ENCODE measurements at regions not wholly inside any gene's neighbourhood (a gene's known extent, or its start where the extent isn't known, plus 50 kb on each side); places are given as distances from the start of the nearest gene placed in this dataset.

GRCh38 chr2:191565120-191565519 is 112.8 kb upstream of the NABP1 start:
- DNase-seq: no peak

- no peak for DNase-seq
Observed at GRCh38 chr2:191565647-191566198, 112.2 kb upstream of the NABP1 start.

DNA sequence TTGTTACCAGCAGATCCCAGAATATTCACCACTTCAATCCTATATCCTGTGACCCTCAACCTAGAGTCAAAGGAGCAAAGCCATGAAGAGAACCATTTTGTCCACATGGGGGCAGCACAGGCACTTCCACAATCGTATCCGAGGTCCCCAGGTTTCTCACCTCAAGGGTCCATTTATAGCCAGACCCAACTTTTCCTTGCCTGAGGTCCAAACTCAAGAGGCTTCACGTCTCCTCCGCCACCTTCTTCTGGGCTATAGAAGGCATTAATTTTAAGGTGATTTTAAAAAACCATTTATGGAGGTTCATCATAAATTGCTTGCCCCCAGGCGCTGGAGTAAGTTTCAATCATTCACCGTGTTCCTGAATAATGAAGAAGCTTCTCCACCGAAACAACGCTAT is 111.6 kb upstream of the NABP1 start:
- no peak for DNase-seq

DNA sequence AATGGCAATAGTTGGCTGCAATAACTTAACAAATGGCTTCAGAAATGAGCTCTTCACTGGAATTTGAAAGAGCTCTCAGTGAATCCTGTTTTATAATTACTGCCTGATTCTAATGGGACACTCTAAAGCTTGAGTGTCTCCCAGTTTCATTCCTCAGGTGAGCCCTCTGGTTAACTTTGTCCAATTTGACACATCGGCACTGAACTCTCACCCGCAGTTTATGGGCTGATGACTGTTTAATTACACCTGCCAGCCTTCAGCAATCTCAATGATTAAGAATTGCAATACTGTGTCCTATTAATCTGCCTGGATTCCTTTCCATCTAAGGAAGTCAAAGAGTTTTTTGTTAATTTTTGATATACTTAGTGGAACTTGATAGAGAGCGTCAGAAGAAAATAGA is 110.7 kb upstream of the NABP1 start:
- DNase-seq: no peak

- DNase-seq: no peak
Observed at GRCh38 chr2:191569025-191569424, 108.9 kb upstream of the NABP1 start.

GRCh38 chr2:191571163-191571769 is 106.7 kb upstream of the NABP1 start:
- DNase-seq: no peak

DNA sequence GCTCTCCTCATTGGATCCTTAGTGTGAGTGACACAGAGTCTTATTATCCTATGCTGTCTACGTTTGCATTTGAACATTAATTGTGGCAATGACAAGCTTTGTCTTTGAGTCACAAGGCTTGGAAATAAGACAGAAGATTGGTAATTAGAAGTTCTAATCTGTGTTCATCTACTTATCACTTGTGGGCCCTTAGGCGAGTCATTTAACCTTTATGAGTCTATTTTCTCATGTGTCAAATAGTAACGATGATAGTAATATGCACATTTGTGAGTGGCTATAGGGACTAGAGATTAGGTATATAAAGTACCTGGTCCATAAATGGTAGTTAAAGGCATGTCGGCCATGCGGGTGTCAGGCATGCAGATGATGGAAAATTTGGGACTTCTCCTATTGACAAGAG is 105.6 kb upstream of the NABP1 start:
- no peak for DNase-seq

- DNase-seq: no peak
Observed at GRCh38 chr2:191573216-191573615, 104.7 kb upstream of the NABP1 start.

- DNase-seq: no peak
Observed at GRCh38 chr2:191574232-191574631, 103.7 kb upstream of the NABP1 start.

GRCh38 chr2:191577605-191578004 is 100.3 kb upstream of the NABP1 start:
- DNase-seq: no peak

GRCh38 chr2:191578031-191578430 is 99.9 kb upstream of the NABP1 start:
- no peak for DNase-seq

GRCh38 chr2:191580581-191580980 is 97.4 kb upstream of the NABP1 start:
- DNase-seq: no peak

DNA sequence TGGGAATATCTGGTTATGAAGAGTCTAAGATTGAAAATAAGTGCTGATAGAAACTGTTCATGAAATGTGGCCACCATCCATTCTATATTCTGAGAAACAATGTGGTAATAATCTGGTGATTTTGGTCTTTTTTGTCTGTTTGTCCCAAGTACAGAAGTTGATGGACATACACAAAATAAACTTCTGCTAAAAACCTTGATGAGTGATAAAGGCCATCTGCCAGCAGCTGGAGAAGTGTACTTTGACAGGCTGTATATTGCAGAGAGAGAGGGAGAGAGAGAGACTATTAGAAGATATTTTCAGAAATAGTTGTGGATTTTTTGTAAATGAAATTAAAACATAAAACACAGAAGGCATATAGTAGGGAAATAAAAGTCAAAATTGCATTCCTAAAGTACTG is 96.9 kb upstream of the NABP1 start:
- no peak for DNase-seq

- no peak for DNase-seq
Observed at GRCh38 chr2:191582355-191582754, 95.6 kb upstream of the NABP1 start.

DNA sequence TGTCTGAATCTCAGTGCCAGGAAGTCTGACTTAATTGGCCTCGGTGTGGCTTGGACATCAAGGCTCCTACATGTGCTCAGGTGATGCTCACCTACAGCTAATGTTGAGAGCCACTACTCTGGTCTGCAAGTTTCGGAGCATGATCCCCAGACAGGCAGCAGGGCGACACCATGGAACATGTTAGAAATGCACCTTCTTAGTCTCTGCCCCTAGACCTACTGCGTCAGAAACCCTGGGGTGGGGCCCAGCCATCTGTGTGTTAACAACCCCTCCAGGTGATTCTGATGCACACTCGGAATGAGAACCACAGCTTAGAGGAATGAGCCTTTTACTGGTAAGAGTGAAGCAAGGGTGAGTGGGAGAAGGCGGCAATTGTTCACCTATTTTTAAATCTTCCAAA is 86.9 kb upstream of the NABP1 start:
- DNase-seq: no peak

- no peak for DNase-seq
Observed at GRCh38 chr2:191593622-191594385, 84.1 kb upstream of the NABP1 start.

DNA sequence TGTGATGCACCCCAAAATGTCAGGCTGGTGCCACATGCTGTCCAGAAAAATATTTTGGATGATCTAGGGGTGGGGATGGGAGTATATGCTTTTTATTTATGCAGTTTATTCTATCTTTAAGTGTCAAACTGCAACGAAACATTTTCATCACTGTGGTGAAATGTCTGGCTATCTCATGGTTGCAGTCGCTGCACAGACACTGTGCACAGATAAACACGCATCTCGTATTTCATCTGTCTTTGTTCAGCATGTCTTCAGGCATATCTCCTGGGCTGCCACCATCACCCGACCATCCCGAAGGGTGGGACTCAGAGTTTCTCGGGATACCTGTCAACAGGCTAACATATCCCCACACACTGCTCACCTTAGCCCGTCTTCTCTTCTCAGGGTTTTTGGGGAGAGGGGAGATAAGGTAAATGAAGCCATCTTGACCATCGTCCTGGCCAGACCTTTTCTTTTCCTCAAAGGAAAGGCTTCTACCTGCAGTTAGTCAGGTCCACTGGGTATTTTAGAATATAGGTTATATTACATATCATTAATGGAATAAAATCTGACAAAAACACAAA is 80.7 kb upstream of the NABP1 start:
- no peak for DNase-seq

- no peak for DNase-seq
Observed at GRCh38 chr2:191598296-191598695, 79.6 kb upstream of the NABP1 start.

- DNase-seq: no peak
Observed at GRCh38 chr2:191601060-191601459, 76.9 kb upstream of the NABP1 start.

DNA sequence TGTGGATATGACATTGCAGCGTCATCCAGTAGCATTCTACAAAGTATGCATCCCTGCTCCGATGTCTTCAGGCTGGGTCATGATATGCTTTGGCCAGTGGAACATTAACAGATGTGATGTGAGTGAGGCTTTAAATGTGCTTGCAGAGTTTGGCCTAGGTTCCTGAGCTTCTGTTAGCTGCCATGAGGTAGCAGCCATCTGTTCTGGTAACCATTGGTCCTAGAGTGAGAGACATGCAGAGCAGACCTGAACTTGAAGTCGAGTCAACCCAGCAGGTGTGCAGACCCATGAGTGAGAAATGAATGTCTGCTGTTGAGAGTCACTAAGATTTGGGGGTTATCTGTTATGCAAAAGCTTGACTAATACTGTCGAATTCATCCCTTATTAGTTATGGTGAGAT is 73.8 kb upstream of the NABP1 start:
- DNase-seq: no peak

GRCh38 chr2:191607096-191607495 is 70.8 kb upstream of the NABP1 start:
- DNase-seq: no peak

DNA sequence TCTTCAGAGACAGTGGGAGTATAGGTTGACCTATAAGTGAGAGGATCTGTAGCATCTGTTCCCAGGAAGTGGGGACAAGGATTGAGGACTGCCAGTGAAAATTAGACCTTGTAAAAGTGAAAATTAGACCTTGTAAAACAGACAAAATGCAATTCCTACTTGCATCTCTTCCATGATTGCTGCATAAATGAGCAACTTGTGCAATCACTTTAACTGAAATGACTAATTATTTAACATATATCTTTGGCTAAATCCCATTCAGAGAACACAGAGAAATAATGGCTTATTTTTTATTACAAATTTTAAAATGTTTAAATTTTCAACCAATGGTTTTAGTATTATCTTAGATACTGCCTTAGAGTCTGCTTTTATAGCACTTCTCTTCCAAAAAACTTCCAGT is 67.2 kb upstream of the NABP1 start:
- no peak for DNase-seq

GRCh38 chr2:191611614-191612013 is 66.3 kb upstream of the NABP1 start:
- no peak for DNase-seq

GRCh38 chr2:191612496-191612895 is 65.4 kb upstream of the NABP1 start:
- no peak for DNase-seq

Measured in NCI-H187 (cell line).